ENCODE measurements at regions not wholly inside any gene's neighbourhood (a gene's known extent, or its start where the extent isn't known, plus 50 kb on each side); places are given as distances from the start of the nearest gene placed in this dataset.
"Not testable (repeated sequence)": the region's sequence is repeated elsewhere in the genome, so short reads cannot be mapped to it uniquely, and the experiment has no call there.

DNA sequence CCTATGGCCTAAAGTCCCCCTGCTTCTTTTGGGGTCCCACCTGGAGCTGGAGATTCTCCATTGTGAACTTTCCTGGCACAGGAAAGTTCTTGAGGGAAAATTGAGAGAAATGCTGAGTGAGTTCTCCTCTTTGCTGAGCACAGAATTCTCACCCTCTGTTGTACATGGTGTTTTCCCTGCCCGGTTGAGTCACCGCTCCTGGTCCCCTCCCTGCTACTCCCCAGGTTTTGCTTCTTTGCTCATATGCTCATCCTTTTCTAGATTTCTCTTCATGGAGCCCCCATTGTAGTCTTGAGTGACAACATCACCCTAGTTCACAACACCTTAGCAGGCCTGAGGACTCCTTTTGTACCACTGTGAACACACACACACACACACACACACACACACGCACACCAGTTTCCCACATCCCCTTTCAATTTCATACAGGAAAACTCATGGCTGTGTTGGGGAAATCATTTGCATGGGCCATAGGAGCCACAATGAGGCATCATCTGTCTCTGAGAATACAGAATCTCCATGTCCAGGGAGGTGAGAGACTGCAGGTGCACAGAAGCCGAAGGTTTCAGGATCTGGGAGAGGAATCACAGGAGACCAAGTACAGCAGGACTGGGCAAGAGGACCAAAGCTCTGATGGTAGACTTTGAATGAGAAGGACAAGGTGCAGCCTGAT, 585.3 kb downstream of the GOLGA6L6 start:
- no peak for DNase-seq (ENCODE audit: low read depth)
- H3K4me3 ChIP-seq (ENCODE audit: low read depth, low read length): no peak overlapping the region
- TF ChIP-seq, protein P1, sequence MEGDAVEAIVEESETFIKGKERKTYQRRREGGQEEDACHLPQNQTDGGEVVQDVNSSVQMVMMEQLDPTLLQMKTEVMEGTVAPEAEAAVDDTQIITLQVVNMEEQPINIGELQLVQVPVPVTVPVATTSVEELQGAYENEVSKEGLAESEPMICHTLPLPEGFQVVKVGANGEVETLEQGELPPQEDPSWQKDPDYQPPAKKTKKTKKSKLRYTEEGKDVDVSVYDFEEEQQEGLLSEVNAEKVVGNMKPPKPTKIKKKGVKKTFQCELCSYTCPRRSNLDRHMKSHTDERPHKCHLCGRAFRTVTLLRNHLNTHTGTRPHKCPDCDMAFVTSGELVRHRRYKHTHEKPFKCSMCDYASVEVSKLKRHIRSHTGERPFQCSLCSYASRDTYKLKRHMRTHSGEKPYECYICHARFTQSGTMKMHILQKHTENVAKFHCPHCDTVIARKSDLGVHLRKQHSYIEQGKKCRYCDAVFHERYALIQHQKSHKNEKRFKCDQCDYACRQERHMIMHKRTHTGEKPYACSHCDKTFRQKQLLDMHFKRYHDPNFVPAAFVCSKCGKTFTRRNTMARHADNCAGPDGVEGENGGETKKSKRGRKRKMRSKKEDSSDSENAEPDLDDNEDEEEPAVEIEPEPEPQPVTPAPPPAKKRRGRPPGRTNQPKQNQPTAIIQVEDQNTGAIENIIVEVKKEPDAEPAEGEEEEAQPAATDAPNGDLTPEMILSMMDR (IDR thresholded peaks at IDR 0.05; ENCODE audit: low read depth, low read length, missing control alignments): no peak

- DNase-seq (ENCODE audit: low read depth): no peak
- TF ChIP-seq, protein P1 (IDR thresholded peaks at IDR 0.05; ENCODE audit: low read depth, low read length, missing control alignments): no peak
- no peak overlapping the region for H3K4me3 ChIP-seq (ENCODE audit: low read depth, low read length)
These were observed 597.2 kb downstream of the GOLGA6L6 start for GRCh38 chr15:19944261-19944888.

- no peak for DNase-seq (ENCODE audit: low read depth)
- TF ChIP-seq, protein P1 (IDR thresholded peaks at IDR 0.05; ENCODE audit: low read depth, low read length, missing control alignments): no peak
- no peak overlapping the region for H3K4me3 ChIP-seq (ENCODE audit: low read depth, low read length)
These were observed 598.1 kb downstream of the GOLGA6L6 start for GRCh38 chr15:19943515-19943914.

- not testable (repeated sequence) for DNase-seq (ENCODE audit: low read depth)
These were observed 638.3 kb downstream of the GOLGA6L6 start for GRCh38 chr15:19903281-19903680.

GRCh38 chr15:19902388-19902787, 639.2 kb downstream of the GOLGA6L6 start:
- not testable (repeated sequence) for DNase-seq (ENCODE audit: low read depth); H3K4me3 ChIP-seq (ENCODE audit: low read depth, low read length)

More at GRCh38 chr15:19903281-19903680, 638.3 kb downstream of the GOLGA6L6 start:
- not testable (repeated sequence) for H3K4me3 ChIP-seq (ENCODE audit: low read depth, low read length)

- not testable (repeated sequence) for DNase-seq (ENCODE audit: low read depth)
These were observed 640.2 kb downstream of the GOLGA6L6 start for GRCh38 chr15:19901414-19901813.

GRCh38 chr15:19899021-19899824, 642.4 kb downstream of the GOLGA6L6 start:
- TF ChIP-seq, protein P1 (IDR thresholded peaks at IDR 0.05; ENCODE audit: low read depth, low read length, missing control alignments): no peak
- H3K4me3 ChIP-seq (ENCODE audit: low read depth, low read length): no peak overlapping the region
- no peak for DNase-seq (ENCODE audit: low read depth)

More at GRCh38 chr15:19901414-19901813, 640.2 kb downstream of the GOLGA6L6 start:
- H3K4me3 ChIP-seq (ENCODE audit: low read depth, low read length): not testable (repeated sequence)

DNA sequence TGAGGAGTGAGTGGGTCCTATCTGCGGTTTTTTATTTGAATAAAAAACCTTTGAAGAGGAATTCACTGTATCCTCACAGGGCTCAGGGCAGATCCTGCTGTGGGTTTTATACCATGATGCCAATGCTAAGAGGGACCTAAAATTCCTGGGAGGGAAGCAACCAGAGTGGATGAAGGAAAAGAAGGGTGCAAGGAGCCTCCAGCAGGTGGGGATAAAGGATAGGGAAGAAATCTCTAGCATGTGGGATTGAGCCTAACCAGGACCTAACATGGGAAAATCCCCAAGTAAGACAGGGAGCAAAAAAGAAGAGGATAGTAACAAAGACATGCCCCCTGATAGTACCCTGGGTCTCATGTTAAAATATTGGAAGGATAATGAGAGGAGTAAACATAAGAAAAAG, 652.8 kb downstream of the GOLGA6L6 start:
- not testable (repeated sequence) for H3K4me3 ChIP-seq (ENCODE audit: low read depth, low read length); DNase-seq (ENCODE audit: low read depth)

DNA sequence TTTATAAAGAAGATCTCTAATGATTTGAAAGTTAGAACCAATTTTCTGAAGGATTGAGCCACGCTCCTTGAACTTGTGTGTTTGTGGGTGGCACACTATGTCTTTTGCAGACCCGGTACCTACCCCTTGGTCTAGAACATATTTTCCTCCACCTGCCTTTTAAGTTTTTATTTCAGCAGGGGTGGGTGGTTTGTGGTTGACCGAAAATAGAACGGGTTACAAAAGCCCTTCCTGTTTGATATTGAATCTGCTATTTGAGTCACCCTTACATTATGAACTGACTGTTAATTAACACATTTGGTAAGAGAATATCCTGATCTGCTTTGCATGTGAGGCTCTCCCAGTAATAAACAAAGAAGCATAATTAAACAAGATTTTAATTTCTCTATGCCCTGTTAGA, 697.5 kb downstream of the GOLGA6L6 start:
- not testable (repeated sequence) for DNase-seq (ENCODE audit: low read depth)

More for the DNA sequence above, 697.5 kb downstream of the GOLGA6L6 start:
- H3K4me3 ChIP-seq (ENCODE audit: low read depth, low read length): not testable (repeated sequence)
